Smooth muscle cell (in vitro differentiated cells): ENCODE measurements at regions not wholly inside any gene's neighbourhood (a gene's known extent, or its start where the extent isn't known, plus 50 kb on each side); places are given as distances from the start of the nearest gene placed in this dataset.

ENCODE experiments used
- DNase-seq: peaks from one replicate; lab custom pipeline; 2025; ENCODE audit not compliant: unreplicated experiment; lab: John Stamatoyannopoulos, UW
- H2AFZ ChIP-seq: fragments of 200-600 bp; sonication (generic); 2 replicates; pipeline ENCODE4 v1.6.0; 2016; ENCODE audit warnings: antibody characterized with exemption, low read depth, mild to moderate bottlenecking
- H3F3A ChIP-seq: fragments of 200-600 bp; sonication (generic); 2 replicates; pipeline ENCODE4 v1.6.0; 2017; ENCODE audit warnings: antibody characterized with exemption, low read depth
- H3K27ac ChIP-seq: fragments of 200-600 bp; sonication (generic); 2 replicates; pipeline ENCODE4 v1.5.1; 2016; ENCODE audit warnings: low read depth, mild to moderate bottlenecking
- H3K27me3 ChIP-seq: fragments of 200-600 bp; sonication (generic); 2 replicates; pipeline ENCODE4 v1.6.1; 2016; ENCODE audit warnings: low read depth, mild to moderate bottlenecking
- H3K36me3 ChIP-seq: fragments of 200-600 bp; sonication (generic); 2 replicates; pipeline ENCODE4 v1.5.1; 2016; ENCODE audit warnings: low read depth
- H3K4me1 ChIP-seq: fragments of 200-600 bp; sonication (generic); 2 replicates; pipeline ENCODE4 v1.5.1; 2016; ENCODE audit warnings: low read depth
- H3K4me2 ChIP-seq: fragments of 200-600 bp; sonication (generic); 2 replicates; pipeline ENCODE4 v1.6.0; 2016; ENCODE audit warnings: mild to moderate bottlenecking
- H3K4me3 ChIP-seq: fragments of 200-600 bp; sonication (generic); 2 replicates; pipeline ENCODE4 v1.5.1; 2016; ENCODE audit warnings: mild to moderate bottlenecking
- H3K79me2 ChIP-seq: fragments of 200-600 bp; sonication (generic); 2 replicates; pipeline ENCODE4 v1.6.0; 2016; ENCODE audit warnings: low read depth, mild to moderate bottlenecking
- H3K9ac ChIP-seq: fragments of 200-600 bp; sonication (generic); 2 replicates; pipeline ENCODE4 v1.6.0; 2016; ENCODE audit warnings: low read depth
- H3K9me3 ChIP-seq: fragments of 200-600 bp; sonication (generic); replicated peaks from 2 replicates; pipeline ENCODE4 v1.5.1; 2016; ENCODE audit warnings: low read depth
- H4K20me1 ChIP-seq: fragments of 200-600 bp; sonication (generic); 2 replicates; pipeline ENCODE4 v1.6.0; 2016; ENCODE audit warnings: low read depth
- CTCF ChIP-seq: fragments of 200-600 bp; sonication (generic); IDR thresholded peaks from 2 replicates; pipeline ENCODE4 v1.5.1; 2017; ENCODE audit warnings: borderline replicate concordance, mild to moderate bottlenecking, antibody characterized with exemption; ENCODE audit not compliant: insufficient read depth, poor library complexity, severe bottlenecking
- WGBS: methylation state at CpG from one replicate; pipeline ENCODE4 v1.1.7; 2016; ENCODE audit warnings: low lambda C conversion rate; 5-methylcytosine and 5-hydroxymethylcytosine counted together

DNA sequence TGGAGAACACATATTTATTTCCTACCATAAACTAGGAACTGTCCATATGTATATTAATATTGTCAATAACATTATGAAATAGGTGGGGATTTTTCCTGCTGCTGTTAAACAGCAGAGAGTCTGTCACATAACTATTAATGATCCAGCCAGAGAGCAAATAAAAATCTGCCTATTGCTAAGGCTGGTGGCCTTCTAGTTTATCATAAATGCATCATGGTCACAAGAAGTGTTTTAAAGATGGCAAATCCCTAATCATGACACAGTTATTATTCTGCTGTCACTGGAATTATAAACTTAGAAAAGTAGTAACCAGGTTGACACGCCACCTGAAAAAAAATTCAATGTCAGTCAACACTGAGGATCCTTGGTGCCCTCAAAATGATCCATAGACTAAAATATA lies 132.3 kb downstream of the HGF start:
- Histone ChIP-seq H3K27ac (no peak overlapping the region), H3K36me3 (peaks cover 4% of the 10 kb centered on the region), H3K4me3 (no peak overlapping the region), H2AFZ (no peak overlapping the region), H3F3A (no peaks in the 10 kb centered on the region), H3K9ac (no peak overlapping the region), H4K20me1 (no peaks in the 10 kb centered on the region), H3K79me2 (no peaks in the 10 kb centered on the region), H3K4me1 (peaks cover 9% of the 10 kb centered on the region), H3K27me3 (no peaks in the 10 kb centered on the region), H3K9me3 (no peaks in the 10 kb centered on the region), H3K4me2 (peak overlapping the region; percentile 14)
- no peak for DNase-seq
- 97% methylated on average over 1 of the region's 1 CpG for WGBS
- TF ChIP-seq CTCF: no peak

DNA sequence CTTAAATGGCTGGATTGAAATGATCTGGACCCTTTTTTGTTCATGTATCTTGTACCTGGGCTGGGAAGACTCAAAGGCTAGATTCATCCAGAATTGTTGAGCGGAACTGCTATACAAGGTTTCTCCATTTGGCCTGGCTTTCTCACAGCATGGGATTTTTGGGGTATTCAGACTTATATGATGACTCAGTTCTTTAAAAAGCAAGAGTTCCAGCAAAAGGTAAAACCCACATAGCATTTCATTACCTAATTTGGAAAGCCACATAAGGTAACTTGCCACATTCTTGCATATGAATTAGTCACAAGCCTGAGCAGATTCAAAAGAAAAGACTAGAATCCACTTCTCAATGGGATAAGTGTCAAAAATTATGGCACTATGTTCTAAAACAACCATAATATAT lies 137.4 kb downstream of the HGF start:
- Histone ChIP-seq H2AFZ (no peak overlapping the region), H3F3A (no peaks in the 10 kb centered on the region), H4K20me1 (no peaks in the 10 kb centered on the region), H3K4me2 (no peak overlapping the region), H3K36me3 (no peaks in the 10 kb centered on the region), H3K4me1 (no peaks in the 10 kb centered on the region), H3K9me3 (no peaks in the 10 kb centered on the region), H3K4me3 (no peak overlapping the region), H3K79me2 (no peaks in the 10 kb centered on the region), H3K27me3 (no peaks in the 10 kb centered on the region), H3K9ac (no peak overlapping the region), H3K27ac (no peak overlapping the region)
- TF ChIP-seq CTCF: no peak
- WGBS: 96% methylated on average over 1 of the region's 1 CpG
- DNase-seq: no peak

GRCh38 chr7:81630600-81630999 lies 139.2 kb downstream of the HGF start:
- 58% methylated on average over 1 of the region's 1 CpG for WGBS
- Histone ChIP-seq H3K4me2 (no peak overlapping the region), H3K36me3 (no peaks in the 10 kb centered on the region), H4K20me1 (no peaks in the 10 kb centered on the region), H2AFZ (no peak overlapping the region), H3K27me3 (no peaks in the 10 kb centered on the region), H3K4me3 (no peak overlapping the region), H3K79me2 (no peaks in the 10 kb centered on the region), H3K9me3 (no peaks in the 10 kb centered on the region), H3K4me1 (peaks cover 5% of the 10 kb centered on the region), H3K9ac (no peak overlapping the region), H3K27ac (no peak overlapping the region), H3F3A (peaks cover 2% of the 10 kb centered on the region)
- DNase-seq: no peak
- TF ChIP-seq CTCF: no peak

GRCh38 chr7:81629702-81630101 lies 140.1 kb downstream of the HGF start:
- H3K27me3 ChIP-seq: no peaks in the 10 kb centered on the region
- H3K9ac ChIP-seq: no peak overlapping the region
- no peak overlapping the region for H3K4me2 ChIP-seq
- TF ChIP-seq CTCF: no peak
- no peak overlapping the region for H3K27ac ChIP-seq
- peaks cover 3% of the 10 kb centered on the region for H3F3A ChIP-seq
- H2AFZ ChIP-seq: no peak overlapping the region
- DNase-seq: no peak
- no peaks in the 10 kb centered on the region for H4K20me1 ChIP-seq
- H3K79me2 ChIP-seq: no peaks in the 10 kb centered on the region
- no peak overlapping the region for H3K4me3 ChIP-seq
- no peaks in the 10 kb centered on the region for H3K9me3 ChIP-seq
- H3K36me3 ChIP-seq: no peaks in the 10 kb centered on the region
- peaks cover 5% of the 10 kb centered on the region for H3K4me1 ChIP-seq
- WGBS: 96% methylated on average over 2 of the region's 2 CpGs
